CD4-positive, alpha-beta T cell treated with Interleukin-17A for 4 hours (primary cell): ENCODE measurements at regions not wholly inside any gene's neighbourhood (a gene's known extent, or its start where the extent isn't known, plus 50 kb on each side); places are given as distances from the start of the nearest gene placed in this dataset.
"Not testable (repeated sequence)": the region's sequence is repeated elsewhere in the genome, so short reads cannot be mapped to it uniquely, and the experiment has no call there.

ENCODE experiments used
- DNase-seq: peaks from one replicate; pipeline ENCODE4 v3.0.0-alpha.2; 2020; ENCODE audit warnings: mixed read lengths

DNA sequence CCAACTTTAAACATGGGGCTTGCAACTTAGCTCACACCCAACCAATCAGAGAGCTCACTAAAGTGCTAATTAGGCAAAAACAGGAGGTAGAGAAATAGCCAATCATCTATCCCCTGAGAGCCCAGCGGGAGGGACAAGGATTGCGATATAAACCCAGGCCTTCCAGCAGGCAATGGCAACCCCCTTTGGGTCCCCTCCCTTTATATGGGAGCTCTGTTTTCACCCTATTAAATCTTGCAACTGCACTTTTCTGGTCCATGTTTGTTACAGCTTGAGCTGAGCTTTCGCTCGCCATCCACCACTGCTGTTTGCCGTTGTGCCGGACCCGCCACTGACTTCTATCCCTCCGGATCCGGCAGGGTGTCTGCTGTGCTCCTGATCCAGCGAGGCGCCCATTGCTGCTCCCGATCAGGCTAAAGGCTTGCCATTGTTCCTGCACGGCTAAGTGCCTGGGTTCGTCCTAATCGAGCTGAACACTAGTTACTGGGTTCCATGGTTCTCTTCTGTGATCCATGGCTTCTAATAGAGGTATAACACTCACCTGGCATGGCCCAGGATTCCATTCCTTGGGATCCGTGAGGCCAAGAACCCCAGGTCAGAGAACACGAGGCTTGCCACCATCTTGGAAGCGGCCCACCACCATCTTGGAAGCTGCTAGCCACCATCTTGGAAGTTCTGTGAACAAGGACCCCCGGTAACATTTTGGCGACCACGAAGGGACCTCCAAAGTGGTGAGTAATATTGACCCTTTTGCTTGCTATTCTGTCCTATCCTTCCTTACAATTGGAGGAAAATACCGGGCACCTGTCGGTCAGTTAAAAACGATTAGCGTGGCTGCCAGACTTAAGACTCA lies 161.3 kb upstream of the GCFC2 start:
- DNase-seq, result not testable (repeated sequence)

DNA sequence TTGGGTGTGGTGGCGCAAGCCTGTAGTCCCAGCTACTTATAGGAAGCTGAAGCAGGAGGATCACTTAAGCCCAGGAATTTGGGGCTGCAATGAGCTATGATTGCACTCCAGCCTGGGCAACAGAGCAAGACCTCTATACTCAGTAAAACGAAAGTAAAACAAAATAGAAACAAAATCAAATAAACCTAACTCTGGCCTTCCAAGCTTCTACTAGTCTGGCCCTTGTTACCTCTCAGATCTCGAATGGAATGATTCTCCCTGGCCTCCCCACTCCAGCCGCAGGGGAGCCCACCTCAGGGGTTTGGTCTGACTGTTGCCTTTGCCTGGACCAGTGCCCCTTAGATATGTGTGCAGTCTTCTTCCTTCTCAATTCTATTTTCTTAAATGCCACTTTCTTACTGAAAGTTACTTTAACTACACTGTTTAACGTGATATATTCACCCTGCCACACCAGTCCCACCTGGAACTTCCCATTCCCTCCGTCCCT lies 160.0 kb upstream of the GCFC2 start:
- DNase-seq, result no peak

DNA sequence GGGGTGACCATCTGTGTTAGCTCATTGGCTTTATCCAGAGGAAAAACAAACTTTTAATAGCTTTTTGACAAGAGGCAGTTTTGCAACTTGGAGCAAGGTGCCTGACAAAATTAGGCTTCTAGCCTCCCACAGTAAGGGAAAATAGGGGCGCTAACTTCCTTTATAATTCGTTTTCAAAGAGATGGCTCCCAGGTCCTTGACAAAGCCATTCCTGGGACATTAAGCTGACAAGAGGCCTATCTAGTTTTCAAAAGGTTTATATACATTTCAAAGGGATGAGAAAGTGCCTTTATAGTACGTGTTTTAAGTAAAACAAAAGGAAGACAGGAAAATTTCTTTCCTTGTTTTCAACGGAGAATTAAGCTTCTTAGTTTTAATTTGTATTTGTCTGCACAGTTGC lies 159.4 kb upstream of the GCFC2 start:
- DNase-seq, result no peak

DNA sequence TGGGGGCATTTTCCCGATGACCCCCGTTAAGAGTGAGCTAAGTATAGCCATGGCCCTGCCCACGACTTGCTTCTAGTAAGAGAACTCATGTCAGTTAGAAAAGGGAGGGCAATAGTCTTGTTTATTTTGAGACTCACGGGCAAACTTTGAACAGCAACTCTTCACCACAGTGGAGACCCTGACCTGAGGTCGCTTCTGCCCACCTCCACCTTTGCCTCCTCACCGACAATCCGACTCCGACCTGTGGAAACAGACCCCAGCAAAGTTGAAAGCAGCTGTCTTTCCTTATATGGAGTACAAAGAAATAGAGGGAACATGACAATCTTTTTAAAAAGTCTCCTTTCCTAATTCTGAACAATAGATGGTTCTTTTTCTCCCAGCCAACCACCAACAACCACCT lies 155.0 kb upstream of the GCFC2 start:
- DNase-seq, result no peak

DNA sequence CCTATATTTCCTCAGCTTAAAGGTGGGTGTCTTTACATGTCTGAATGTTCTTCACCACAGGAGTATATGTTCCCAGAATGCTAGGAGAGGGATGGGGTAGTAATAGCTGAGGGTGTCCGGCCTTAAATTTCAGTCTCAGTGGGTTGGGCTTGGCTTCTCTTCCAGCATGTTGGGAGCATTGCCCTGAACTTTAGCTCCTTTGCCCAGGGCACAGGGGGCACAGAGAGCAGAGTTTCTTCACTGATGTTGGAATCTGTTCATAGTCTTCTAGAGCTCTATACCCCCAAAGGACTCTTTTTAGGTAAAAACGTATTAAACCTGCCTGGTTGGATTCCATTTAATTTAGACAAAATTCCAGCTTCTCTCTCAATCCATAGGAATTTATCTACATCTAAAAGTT lies 154.4 kb upstream of the GCFC2 start:
- DNase-seq, result no peak

DNA sequence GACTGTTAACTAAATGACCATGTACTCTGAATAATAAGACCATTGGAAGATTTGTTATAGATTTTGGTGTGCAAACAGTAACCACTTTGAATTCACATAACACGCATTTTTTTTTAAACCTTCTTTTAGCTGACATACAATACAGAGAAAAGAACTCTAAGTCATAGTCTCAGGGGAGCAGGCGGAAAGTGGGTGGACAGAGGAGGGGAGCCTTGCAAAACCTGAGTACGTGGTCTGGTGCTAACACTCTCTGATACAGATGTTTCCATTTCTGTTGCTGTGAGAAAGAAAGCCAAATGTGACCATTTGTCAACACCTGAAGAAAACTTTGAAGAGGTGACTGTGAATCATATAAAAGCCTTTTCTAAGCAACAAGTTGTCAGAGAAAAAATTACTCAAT lies 151.8 kb upstream of the GCFC2 start:
- DNase-seq, result no peak

DNA sequence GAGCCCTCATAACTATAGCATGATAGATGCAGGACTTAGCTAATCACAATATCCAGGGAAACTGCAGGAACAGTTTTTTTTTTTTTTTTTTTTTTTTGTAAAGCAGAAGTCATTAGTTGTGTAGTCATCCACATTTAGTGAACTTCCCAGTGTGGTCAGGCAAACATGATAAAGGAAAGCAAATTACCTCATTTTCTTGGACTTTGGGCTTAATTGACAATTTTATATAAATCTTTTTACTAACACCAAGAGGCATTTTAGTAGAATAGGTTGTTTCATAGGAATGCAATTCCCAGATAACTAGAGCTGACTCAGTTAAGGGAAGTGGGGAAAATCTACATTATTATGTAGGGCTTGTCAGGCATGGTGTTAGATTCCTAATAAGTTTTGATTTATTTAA lies 142.7 kb upstream of the GCFC2 start:
- DNase-seq, result no peak

DNA sequence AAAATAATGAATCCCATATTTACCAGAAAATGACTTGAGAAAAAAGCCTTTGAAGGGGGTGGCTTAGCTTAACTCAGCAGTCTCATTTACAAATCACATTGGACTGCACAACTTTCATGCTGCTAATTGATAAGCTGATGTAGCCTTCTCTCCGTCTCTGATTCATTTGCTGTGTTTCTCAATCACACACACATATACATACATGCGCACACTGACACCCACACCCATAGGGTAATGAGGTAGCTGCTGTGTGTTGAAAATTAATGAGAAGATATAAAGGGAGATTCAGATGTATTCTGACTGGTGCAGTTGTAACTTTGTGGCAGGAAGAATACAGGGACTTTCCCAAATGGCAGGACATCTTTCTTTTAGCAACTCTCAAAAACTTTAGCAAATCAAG lies 141.9 kb upstream of the GCFC2 start:
- DNase-seq, result no peak

DNA sequence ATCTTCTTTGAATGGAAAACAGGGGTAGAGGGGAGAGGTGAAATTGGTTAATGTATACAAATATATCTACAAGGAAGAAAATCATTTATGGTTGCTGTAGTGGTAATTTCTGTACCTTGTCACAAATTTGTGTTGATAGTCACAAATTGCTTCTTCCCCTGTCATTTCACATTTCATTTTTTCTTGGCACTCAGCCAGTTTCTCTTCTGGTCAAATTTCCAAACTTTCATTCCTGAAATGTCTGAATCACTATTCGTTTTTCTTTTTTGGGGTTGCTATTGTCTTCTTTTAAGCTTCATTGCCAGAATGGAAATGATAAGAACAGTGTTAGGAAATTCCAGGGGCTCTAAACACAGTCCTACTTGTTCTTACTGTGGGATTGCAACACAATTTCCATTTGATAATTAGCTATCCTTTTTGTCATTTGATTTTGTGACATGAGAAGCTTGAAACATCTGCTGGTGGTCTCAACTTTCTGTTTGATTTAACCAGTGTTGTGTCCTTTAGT lies 136.0 kb upstream of the GCFC2 start:
- no peak for DNase-seq

DNA sequence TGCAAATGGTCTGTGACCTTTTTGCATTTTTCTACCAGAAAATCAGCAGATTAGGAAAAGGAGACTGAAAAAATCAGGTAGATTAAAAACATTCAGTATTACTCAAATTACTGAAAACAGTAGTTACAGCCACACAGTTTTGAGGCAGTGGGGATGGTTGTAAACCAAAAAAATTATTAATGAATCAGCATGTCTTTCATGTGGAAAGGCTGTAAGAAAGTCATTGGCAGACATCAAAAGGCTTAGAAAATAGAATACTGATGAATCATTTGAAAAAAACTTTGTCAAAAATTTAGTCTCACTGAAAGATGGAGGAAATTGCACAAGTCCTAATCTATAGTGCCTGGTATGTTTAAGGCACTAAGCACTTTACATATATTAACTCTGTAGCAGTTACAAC lies 133.9 kb upstream of the GCFC2 start:
- DNase-seq, result no peak

DNA sequence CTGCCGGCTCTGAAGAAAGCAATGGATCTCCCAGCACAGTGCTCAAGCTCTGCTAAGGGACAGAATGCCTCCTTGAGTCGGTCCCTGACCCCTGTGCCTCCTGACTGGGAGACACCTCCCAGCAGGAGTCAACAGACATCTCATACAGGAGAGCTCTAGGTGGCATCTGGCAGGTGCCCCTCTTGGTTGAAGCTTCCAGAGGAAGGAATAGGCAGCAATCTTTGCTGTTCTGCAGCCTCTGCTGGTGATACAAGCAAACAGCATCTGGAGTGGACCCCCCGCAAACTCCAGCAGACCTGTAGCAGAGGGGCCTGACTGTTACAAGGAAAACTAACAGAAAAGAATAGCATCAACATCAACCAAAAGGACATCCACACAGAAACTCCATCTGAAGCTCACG lies 123.9 kb upstream of the GCFC2 start:
- not testable (repeated sequence) for DNase-seq

DNA sequence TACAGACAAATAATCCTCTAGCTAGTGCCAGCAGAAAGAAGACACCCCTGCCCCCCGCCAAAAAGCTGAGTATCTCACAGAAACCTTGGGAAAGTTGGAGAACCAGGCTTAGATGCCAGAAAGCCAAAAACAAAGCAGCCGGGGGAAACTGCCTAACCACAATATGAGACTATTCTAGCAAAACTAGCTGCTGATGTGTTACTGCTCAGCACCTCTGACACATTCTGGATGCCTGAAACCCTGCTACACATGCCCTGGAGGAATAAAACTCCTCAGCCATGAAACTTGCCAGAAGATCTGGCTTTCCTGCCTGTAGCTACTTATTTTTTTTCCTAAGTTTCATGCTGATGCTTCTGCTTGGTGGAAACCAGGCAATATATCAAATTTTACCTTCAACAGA lies 122.7 kb upstream of the GCFC2 start:
- no peak for DNase-seq

DNA sequence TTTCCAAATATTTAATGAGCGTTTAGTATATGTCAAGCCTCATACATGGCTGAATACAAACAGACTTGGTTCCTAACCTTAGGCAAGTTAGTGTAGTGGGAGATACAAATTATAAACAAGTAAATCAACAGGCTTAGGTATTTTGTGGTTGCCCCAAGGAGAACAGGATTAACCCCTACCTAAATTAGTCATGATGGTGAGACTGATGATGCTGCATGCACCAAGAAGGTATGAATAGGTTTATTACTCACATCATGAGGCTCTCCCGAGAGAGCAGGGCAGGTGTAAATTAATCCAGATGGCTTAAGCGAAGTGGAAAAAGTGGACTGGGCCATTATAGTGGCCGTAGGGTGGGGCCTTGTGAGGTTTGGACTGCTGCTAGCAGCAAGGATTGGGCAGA lies 118.1 kb upstream of the GCFC2 start:
- DNase-seq, result no peak

DNA sequence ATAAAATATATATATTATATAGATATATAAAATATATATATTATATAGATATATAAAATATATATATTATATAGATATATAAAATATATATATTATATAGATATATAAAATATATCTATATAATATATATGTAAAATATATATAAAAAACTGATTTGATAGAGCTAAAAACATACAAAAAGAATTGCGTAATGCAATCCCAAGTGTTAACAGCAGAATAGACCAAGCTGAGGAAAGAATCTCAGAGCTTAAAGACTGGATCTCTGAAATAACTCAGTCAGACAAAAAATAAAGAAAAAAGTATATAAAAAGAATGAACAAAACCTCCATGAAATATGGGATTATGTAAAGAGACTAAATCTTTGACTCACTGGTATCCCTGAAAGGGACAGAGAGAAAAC lies 112.8 kb upstream of the GCFC2 start:
- DNase-seq, result not testable (repeated sequence)

DNA sequence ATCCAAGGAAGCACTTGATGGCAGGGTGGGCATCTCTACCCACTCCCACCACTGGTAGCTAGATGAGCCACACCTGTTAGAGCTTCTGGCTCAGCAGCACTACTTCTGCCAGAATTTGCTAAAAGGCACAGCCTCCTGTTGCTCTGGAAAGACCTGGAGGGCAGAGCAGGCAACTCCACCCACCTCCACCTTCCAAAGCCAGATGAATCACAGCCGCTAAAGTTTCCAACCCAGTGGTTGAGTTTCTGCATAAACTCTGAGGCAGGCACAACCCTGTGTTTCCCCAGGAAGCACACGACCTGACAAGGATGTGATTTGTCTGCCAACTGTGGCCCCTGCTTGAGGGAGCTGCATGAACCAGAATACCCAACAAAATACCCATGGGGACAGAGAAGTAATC lies 111.6 kb upstream of the GCFC2 start:
- no peak for DNase-seq

DNA sequence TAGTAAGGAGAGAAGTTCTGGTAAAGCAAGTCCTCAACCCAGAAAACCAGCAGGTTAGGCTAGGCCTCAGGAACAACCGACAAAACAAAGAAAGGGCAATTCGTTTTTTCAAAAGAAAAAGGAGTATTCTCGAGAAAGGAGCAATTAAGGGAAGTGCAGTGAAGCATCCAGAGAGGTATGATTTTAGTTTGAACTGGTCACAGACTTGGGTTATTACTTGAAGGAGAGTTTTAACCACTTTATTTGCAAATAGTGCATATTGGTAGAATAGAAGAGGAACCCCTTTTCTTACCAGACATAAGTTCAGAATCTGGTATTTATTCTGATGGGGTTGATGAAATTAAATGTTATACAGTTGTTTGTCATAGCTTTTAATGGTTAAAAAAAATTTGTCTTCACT lies 110.0 kb upstream of the GCFC2 start:
- DNase-seq, result no peak

DNA sequence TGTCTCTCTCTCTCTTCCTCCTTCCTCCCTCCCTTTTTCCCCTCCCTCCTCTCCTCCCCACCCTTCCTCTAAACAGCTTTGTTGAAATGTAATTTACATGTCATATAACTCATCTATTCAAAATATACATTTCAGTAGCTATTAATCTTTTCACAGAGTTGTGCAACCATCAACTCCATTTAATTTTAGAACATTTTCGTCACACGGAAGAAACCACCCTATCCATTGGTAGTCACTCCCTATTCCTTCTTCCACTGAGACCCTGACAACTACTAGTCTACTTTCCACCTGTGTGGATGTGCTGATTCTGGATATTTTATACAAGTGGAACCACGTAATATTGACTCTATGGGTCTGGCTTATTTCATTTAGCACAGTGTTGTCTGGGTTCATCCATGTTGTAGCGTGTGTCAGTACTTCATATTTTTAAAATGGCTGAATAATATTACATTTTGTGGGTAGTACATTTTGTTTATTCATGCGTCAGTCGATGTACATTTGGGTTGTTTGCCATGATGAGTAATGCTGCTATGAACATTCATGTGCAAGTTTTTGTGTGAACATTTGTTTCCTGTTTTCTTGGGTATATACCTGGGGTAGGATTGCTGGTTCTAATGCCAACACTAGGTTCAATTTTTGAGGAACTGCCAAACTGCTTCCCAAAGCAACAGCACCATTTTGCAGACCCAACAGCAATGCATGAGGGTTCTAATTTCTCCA lies 100.1 kb upstream of the GCFC2 start:
- DNase-seq, result no peak

DNA sequence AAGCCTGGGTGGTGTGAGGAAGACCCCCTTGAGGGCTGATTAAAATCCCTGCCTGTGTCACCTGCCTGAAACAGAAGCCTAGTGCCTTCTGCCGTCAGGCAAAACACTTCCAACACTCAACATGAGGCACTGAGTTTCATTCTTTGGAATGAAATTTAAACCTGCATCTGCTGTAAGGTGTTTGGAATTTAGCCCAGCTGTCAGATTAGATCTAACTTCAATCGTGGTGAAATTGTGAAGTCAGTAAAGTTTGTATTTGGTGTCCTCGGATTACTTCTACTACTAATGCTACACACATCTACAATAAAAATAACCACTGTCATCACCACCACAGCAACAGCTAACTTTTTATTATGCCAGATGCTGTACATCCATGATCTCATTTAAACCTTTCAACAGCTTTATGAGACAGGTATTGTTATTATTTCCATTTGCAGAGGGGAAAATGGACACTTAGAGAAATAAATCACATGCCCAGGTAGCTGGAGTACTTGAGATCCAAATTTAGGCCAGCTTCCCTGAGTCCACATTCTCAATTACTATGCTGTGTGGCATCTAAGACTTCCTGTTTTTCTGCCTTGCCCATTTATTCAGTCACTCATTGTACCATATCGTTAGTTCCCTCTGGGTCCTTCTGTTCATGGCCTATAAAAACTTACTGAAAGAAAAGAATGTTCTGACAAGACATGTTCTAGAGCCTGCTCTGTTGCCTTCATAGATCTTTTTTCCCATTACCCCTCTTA lies 98.2 kb upstream of the GCFC2 start:
- no peak for DNase-seq

DNA sequence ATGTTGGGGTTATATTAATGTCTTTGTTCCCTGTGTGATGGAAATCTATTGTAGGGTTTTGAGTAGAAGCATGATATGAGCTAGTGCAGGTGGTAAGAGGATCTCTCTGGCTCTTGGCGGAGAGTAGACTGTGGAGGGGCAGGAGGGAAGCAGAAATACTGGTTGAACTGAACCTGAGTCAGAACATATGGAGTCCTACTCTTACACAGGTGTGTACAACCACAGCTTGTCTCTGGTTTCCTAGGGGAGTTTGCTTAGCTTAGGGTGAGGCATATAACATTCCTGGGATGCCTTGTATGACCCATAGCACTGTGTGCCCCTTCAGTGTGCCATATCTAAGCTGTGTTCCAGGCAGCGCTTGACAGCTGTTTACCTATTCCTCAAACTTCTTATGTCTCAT lies 97.3 kb upstream of the GCFC2 start:
- no peak for DNase-seq

DNA sequence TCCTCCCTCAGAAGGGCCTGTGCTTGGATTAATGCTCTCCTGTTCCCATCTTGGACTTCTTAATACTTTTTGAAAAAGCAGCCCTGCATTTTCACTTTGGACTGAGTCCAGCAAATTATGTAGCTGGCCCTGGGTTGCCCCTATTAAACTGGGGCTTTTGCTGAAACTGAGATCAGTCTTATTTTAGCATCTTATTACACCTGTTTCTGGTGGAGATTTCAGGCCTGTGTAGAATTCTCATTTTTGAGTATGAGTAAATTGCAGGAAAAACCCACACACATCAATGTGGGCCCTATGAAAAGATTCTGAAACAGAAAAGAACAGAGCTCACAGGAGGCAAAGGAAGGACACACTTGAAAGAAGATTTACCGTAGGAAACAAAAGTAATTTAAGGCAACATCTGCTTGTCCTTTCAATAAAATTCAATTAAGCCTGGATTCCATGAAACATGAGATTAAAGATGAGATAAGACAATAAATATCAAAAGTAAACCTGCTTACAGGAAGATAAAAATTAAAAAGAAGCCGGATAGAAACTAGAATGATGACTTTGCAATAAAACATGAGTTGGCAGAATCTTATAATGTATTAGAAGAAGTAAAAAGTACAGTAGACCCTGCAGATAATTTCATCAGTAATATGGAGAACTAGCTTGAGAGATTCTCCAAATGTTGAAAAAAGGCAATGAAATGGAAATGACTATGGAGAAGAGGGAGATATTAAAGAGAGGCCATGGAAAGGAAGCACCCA lies 90.7 kb upstream of the GCFC2 start:
- no peak for DNase-seq

DNA sequence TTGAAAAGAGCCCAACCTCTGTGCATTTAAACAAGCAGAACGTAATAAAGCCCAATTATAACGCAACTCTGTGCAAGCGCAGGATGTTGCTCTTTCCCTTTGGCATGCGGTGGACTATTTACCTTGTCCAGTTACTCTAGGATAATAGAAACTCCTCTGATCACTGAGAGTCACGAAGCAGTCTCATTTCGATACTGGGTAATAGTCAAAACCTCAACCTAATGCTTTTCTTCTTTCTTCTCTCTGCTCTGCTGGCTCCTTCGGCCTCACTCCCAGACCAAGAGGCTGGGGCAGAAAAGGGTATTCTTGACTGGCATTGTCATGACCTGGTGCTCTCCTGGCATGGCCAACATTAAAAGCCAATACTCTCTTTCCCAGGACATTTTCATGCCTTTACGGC lies 89.7 kb upstream of the GCFC2 start:
- DNase-seq, result no peak

DNA sequence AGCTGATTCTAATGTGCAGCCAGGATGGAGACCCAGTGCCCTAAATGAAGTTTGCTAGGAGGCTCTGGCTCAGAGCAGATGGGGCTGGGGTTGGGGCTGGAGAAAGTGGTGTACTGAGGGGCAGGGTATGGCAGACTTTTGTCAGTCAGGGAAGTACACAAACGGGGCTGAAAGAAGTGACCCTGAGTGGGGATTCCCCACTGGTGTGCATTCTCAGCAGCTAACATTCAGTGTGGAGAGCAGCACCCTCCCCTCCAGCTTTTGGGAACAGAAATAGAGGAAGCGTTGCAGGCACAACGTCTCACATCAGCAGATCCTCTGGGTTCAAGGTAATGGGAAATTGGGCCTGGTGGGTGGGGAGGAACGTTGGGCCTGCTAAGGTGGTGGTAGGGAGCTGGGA lies 89.1 kb upstream of the GCFC2 start:
- no peak for DNase-seq

DNA sequence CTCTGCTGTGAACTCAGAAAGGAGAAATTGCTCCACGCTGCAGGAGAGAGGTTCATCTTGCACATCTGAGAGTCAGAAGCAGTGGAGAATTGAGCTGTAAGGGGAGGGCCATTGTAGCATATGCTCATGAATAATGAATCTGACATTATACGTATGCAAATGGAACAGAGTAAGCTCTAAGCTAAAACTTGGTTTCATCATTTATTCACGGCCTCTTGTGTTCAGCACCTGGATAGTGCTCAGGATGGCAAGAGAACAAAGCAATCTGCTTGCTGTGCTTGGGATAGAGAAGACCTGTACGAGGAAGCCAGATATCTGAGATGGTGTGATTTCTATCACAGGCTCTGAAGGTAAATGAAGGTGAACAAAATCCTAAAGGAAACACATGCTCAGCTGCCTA lies 87.9 kb upstream of the GCFC2 start:
- no peak for DNase-seq
